GM18870 (cell line): ENCODE measurements at regions not wholly inside any gene's neighbourhood (a gene's known extent, or its start where the extent isn't known, plus 50 kb on each side); places are given as distances from the start of the nearest gene placed in this dataset.
A peak's percentile ranks its signal among the peaks of the same experiment; 100 is the strongest.
"Not testable (repeated sequence)": the region's sequence is repeated elsewhere in the genome, so short reads cannot be mapped to it uniquely, and the experiment has no call there.

ENCODE experiments used
- ATAC-seq: cut with Tn5 transposase; IDR thresholded peaks from one replicate; pipeline ENCODE4 v1.9.1; 2021; ENCODE audit warnings: moderate library complexity; ENCODE audit not compliant: unreplicated experiment

DNA sequence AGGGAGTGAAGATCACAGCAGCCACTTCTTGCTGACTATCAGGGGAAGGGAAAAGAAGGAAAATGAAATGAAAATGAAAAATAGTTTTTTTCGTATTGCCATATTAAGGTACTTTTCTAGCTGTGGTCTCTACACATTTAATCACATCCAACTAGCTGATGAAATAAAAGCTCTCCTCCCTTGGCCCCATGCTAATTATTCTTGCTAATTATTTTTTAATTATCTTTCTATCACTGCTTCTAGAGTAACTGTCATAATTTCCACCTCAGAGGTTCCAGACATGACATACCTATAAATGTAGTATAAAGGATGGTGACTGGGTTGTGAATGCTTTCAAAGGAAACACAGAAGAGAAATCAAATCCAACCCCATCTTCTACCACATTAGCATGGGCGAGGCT lies 334.1 kb upstream of the MAN1A1 start:
- no peak for ATAC-seq

GRCh38 chr6:119683031-119683430 lies 333.5 kb upstream of the MAN1A1 start:
- ATAC-seq = no peak

DNA sequence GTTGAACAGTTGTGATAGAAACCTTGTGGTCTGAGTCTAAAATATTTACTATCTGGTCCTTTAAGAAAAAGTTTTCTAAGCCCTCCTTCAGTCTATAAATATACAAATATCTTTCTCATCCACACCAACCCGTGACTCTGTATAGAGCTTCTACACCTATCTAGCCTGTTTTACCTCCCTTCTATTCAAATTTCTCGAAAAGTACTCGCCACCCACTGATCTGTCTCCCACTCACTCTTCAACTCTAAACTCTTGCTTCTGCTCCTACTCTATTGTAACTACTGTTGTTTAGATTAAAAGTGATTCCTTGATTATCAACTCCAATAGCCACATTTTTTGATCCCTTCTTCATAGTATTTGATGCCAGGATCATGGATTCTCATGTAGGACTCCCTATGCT lies 329.4 kb upstream of the MAN1A1 start:
- no peak for ATAC-seq

DNA sequence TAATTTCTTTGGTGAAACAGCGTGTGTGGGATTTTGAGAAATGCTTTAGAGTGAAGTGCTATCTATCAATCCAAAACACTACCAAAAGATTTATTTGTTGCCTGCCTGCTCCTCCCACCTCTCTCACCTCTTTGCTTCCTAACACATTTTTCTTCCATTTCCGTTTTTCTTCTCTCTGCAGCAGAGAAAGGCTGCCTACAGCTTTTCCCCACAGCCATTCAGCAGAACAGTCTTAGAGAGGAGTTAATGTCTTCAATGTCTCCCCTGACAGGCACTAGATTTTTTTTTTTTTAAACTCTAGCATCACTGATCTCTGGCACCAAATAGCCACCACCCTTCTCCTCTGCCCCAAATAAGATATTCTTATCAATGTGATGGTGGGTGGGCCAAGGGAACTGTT lies 327.8 kb upstream of the MAN1A1 start:
- no peak for ATAC-seq

GRCh38 chr6:119676961-119677360 lies 327.4 kb upstream of the MAN1A1 start:
- no peak for ATAC-seq

DNA sequence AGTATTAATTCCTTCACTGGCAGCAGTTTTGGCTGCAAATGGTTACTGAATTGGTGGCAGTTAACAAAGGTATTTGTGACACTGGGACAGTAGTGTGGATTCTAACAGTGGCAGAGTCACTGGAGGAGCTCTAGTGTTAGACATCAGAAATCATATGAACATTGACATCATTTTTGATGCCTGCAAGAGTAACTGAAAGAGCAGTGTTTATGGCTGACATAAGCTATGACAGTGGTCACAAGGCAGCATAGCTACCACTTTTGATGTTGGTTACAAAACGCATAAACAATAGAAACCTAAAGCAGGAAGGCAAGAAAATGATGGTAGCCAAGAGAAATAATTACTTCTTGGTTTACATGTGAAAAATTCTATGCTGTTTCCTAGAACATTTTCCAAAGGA lies 326.7 kb upstream of the MAN1A1 start:
- ATAC-seq = no peak

DNA sequence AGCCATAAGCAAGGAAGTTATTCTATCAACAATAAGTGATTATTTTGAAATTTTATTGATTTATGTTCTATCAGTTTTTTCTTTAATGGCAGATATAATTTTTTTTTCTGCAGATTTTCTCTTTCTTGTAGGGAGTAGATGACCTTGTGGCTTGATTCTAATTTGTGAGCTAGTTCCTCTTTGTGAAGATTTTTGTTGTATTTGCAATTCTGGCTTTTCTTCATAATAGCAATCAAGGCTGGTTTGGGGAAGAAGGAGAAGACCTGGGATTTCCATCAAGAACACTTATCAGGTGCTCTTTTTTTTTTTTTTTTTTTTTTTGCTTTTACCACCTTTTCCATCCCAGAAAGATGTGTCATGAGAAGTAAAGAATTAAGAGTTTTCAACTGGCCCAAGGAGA lies 324.2 kb upstream of the MAN1A1 start:
- ATAC-seq = no peak

- no peak for ATAC-seq
These were observed 323.2 kb upstream of the MAN1A1 start for GRCh38 chr6:119672725-119673124.

GRCh38 chr6:119671105-119671504 lies 321.5 kb upstream of the MAN1A1 start:
- no peak for ATAC-seq

GRCh38 chr6:119669221-119669620 lies 319.7 kb upstream of the MAN1A1 start:
- ATAC-seq = peak; percentile 66

DNA sequence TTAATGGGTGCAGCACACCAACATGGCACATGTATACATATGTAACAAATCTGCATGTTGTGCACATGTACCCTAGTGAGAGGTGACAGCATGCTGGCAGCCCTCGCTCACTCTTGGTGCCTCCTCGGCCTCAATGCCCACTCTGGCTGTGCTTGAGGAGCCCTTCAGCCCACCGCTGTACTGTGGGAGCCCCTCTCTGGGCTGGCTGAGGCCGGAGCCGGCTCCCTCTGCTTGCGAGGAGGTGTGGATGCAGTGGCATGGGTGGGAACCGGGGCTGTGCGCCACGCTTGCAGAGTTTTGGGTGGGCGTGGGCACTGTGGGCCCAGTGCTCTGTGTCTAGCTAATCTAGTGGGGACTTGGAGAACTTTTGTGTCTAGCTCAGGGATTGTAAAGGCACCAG lies 315.9 kb upstream of the MAN1A1 start:
- ATAC-seq = not testable (repeated sequence)

- ATAC-seq = peak; percentile 63
These were observed 312.1 kb upstream of the MAN1A1 start for GRCh38 chr6:119661628-119662027.

GRCh38 chr6:119661078-119661477 lies 311.5 kb upstream of the MAN1A1 start:
- ATAC-seq = no peak

DNA sequence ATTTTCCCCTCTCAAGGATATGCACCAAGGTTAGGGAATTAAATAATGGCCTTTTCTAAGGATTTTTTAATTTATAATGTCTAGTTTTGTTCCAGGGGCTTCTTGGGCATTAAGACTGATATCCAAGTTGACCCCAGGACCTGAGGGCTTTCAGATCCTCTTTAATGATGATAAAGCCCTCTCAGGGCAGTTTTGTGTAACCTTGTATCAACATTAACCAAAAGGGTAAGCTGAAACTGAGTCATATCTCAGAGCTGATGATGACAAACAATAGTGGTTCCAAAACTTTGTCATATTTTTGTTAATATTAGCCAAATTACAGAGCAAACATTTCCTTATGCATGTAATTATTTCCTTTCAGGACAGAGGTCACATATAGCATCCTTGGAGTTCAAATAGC lies 309.4 kb upstream of the MAN1A1 start:
- ATAC-seq = peak; percentile 56

DNA sequence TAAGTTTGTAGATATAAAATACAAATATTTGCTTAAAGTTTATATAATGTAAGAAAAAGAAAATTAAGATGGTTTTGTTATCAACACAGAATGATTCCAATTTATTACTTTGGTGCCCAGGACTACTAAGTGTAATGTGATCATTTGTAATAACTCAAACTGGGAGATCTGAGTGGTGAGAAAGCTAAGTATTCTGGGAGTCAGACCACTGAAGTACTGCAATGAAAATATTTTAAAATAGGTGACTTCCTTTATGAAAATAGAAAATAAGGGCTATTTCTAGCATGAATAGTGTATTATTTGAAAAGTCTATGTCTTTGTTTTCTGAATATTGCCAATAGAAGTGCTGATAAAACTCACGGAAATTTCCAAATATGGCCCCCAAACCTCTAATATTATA lies 305.6 kb upstream of the MAN1A1 start:
- ATAC-seq = no peak

DNA sequence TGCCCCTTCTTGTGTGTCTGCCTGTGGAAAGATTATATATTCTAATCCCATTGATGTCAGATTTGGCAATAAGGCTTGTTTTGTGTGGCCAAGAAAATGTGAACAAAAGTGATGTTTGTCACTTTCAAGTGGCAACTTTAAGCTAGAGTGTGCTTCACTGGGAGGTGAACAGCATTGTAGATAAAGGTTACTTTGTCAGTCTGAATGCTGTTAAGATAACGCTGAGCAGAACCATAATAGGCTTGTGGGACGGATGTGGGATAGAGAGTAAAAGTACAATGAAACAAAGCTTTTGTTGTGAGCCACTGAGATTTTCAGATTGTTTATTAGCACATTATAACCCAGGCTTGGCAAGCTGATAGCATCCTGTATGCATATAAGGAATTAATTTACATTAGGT lies 303.8 kb upstream of the MAN1A1 start:
- no peak for ATAC-seq

- ATAC-seq = no peak
These were observed 300.0 kb upstream of the MAN1A1 start for GRCh38 chr6:119649531-119649930.

DNA sequence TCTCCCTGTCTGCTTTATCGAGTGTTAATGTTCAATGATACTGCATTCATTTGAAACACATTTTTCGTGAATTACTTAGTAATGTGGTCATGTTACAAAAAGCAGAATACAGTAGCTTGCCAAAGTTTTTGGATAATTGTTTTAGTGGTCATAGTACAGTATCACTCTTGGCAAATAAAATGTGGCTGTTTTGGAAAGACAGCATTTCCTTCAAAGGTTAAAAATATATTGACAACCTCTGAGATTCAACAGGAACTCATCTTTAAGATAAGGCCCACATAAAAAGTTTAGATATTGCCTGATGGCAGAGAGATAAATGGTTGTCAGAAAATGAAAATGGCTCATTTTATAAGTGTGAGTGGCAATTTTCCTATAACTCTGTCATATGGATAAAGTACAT lies 297.7 kb upstream of the MAN1A1 start:
- no peak for ATAC-seq

GRCh38 chr6:119643876-119644275 lies 294.3 kb upstream of the MAN1A1 start:
- ATAC-seq = no peak

GRCh38 chr6:119637768-119638167 lies 288.2 kb upstream of the MAN1A1 start:
- ATAC-seq = no peak

GRCh38 chr6:119636060-119636459 lies 286.5 kb upstream of the MAN1A1 start:
- no peak for ATAC-seq

DNA sequence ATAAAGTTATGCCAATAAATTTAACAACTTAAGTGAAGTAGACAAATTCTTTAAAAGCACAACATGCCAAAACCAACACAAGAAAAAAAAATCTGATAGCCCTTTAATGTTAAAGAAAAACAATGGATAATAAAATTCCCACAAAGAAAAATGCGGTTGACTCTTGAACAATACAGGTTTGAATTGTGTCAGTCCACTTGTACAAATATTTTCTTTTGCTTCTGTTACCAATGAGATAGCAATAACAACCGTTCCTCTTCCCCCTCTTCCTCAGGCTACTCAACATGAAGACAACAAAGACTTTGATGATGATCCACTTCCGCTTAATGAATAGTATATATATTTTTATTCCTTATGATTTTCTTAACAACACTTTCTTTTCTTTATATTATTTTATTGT lies 283.9 kb upstream of the MAN1A1 start:
- no peak for ATAC-seq

GRCh38 chr6:119630561-119631192 lies 281.1 kb upstream of the MAN1A1 start:
- no peak for ATAC-seq
